Astrocyte of the cerebellum (primary cell): ENCODE measurements at regions not wholly inside any gene's neighbourhood (a gene's known extent, or its start where the extent isn't known, plus 50 kb on each side); places are given as distances from the start of the nearest gene placed in this dataset.

Source experiments
- DNase-seq: peaks from one replicate; pipeline ENCODE4 v3.0.0-alpha.2; 2011; ENCODE audit warnings: low read depth
- H3K4me3 ChIP-seq: 2 replicates; pipeline ENCODE4 v1.5.1; 2011; ENCODE audit warnings: mild to moderate bottlenecking, low read depth, low read length, moderate library complexity
- CTCF ChIP-seq: IDR thresholded peaks from 2 replicates; pipeline ENCODE4 v1.5.1; 2012; ENCODE audit warnings: low read length, low read depth, moderate library complexity, mild to moderate bottlenecking; ENCODE audit errors: missing control alignments
- in situ Hi-C: cut with HindIII; loops from 2 replicates; pipeline ENCODE4 v1.10.0; 2017; ENCODE audit warnings: low sequenced_read_pairs

- TF ChIP-seq CTCF, result no peak
- in situ Hi-C loops, result no loop called here
- H3K4me3 ChIP-seq, result no peak overlapping the region
- DNase-seq, result no peak
Measured at GRCh38 chr3:34995796-34996430, 643.4 kb upstream of the ARPP21 start.

DNA sequence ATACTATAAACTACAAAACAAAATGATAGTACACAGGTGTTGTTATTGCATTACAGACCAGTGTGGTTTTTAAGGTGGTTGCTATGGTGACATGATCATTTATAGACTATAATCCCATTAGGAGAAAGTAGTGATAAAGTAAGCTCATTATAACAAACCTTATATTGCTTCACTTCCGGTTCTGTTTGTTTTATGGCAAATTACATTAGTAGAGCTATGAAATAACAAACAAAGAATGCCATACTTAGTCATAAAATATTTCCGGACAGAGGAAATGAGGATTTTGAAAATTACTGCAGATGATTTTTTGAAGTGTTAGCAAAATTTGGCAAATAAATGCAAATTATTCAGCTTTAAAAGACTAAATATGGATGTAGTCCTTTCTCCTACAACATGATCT, 640.4 kb upstream of the ARPP21 start:
- H3K4me3 ChIP-seq, result no peak overlapping the region
- no peak for DNase-seq
- in situ Hi-C loops, result no loop called here
- no peak for TF ChIP-seq CTCF

DNA sequence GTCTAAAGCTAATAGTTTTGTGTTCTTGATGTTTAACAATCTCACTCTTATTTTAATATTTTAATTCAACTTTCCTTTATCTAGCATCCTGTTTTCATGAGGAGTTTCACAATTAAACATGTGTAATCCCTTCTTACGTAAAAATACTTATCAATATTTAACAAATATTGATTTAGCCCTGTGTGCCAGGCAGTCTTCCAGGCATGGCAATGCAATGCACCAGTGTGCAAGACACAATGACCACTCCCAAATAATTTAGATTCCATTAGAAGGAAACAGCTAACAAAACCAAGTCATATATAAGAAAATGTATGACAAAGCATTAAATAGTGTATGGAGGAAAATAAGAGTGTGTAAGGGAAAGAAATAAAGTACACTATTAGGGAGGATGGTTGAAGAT, 627.1 kb upstream of the ARPP21 start:
- in situ Hi-C loops, result no loop called here
- no peak for TF ChIP-seq CTCF
- DNase-seq, result no peak
- H3K4me3 ChIP-seq, result no peak overlapping the region

DNA sequence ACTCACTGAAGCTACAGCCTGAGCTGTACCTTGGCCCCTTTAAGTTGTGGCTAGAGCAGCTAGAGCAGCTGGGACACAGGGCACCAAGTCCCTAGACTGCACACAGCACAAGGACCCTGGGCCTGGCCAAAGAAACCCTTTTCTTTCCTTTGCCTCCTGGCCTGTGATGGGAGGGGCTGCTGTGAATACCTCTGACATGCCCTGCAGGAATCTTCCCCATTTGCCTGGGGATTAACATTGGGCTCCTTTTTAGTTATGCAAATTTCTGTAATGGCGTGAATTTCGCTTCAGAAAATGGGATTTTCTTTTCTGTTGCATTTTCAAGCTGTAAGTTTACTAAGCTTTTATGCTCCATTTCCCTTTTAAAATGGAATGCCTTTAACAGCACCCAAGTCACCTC, 611.2 kb upstream of the ARPP21 start:
- DNase-seq, result no peak
- TF ChIP-seq CTCF, result no peak
- H3K4me3 ChIP-seq, result no peak overlapping the region
- in situ Hi-C loops, result no loop called here

GRCh38 chr3:35042210-35042991, 596.9 kb upstream of the ARPP21 start:
- H3K4me3 ChIP-seq, result no peak overlapping the region
- DNase-seq, result no peak
- no peak for TF ChIP-seq CTCF
- in situ Hi-C loops, result no loop called here

GRCh38 chr3:35043040-35043439, 596.3 kb upstream of the ARPP21 start:
- TF ChIP-seq CTCF, result no peak
- in situ Hi-C loops, result no loop called here
- no peak overlapping the region for H3K4me3 ChIP-seq
- no peak for DNase-seq
